HEK293 (cell line): ENCODE measurements at regions not wholly inside any gene's neighbourhood (a gene's known extent, or its start where the extent isn't known, plus 50 kb on each side); places are given as distances from the start of the nearest gene placed in this dataset.

Experiments used
- CTCF ChIA-PET: fragments of 350-600 bp; formaldehyde crosslinking; extraction: SDS; loops from one replicate; lab custom pipeline; 2021; ENCODE audit warnings: antibody characterized with exemption; lab: Yijun Ruan, JAX
- POLR2A ChIA-PET: fragments of 300-600 bp; formaldehyde crosslinking; extraction: SDS; loops from one replicate; lab custom pipeline; 2020; ENCODE audit warnings: antibody characterized with exemption, inconsistent platforms; lab: Yijun Ruan, JAX
- H3K27ac ChIP-seq: fragments of 200-500 bp; sonication (Bioruptor generic); 2 replicates; pipeline ENCODE4 v1.5.1; 2014; ENCODE audit warnings: low read depth, low read length, control low read depth, inconsistent platforms; ENCODE audit errors: extremely low read depth
- H3K36me3 ChIP-seq, 2 experiments: fragments of 200-500 bp in 1 of 2; sonication (Bioruptor generic) in 1 of 2; 1 replicate in 1 of 2; 2 replicates in 1 of 2; pipeline ENCODE4 v1.5.1; 2014 to 2017; ENCODE audit warnings: inconsistent platforms in 2 of 2, low read length in 2 of 2; ENCODE audit not compliant: control insufficient read depth in 2 of 2, insufficient read depth in 1 of 2
- H3K4me1 ChIP-seq: fragments of 200-500 bp; sonication (Bioruptor generic); 2 replicates; pipeline ENCODE4 v1.5.1; 2014; ENCODE audit warnings: mild to moderate bottlenecking, low read length, inconsistent platforms; ENCODE audit not compliant: control insufficient read depth, insufficient read depth
- H3K4me3 ChIP-seq: 2 replicates; pipeline ENCODE4 v1.5.1; 2011; ENCODE audit warnings: low read depth, mild to moderate bottlenecking, control low read depth, low read length, moderate library complexity
- H3K9me3 ChIP-seq: fragments of 200-500 bp; sonication (Bioruptor generic); 2 replicates; pipeline ENCODE4 v1.5.1; 2014; ENCODE audit warnings: low read depth, low read length, inconsistent platforms; ENCODE audit not compliant: control insufficient read depth, insufficient read depth
- FEZF1 ChIP-seq: fragments of 450-650 bp; formaldehyde crosslinking; IDR thresholded peaks from 2 replicates; pipeline ENCODE4 v1.5.1; 2016; ENCODE audit warnings: missing biosample characterization, missing genetic modification characterization
- HOXD13 ChIP-seq: sonication (generic); formaldehyde crosslinking; IDR thresholded peaks from 2 replicates; pipeline ENCODE4 v1.8.0; 2022; ENCODE audit warnings: missing genetic modification reagents, borderline replicate concordance
- OSR2 ChIP-seq: fragments of 450-650 bp; formaldehyde crosslinking; IDR thresholded peaks from 2 replicates; pipeline ENCODE4 v1.5.1; 2016; ENCODE audit warnings: missing biosample characterization, missing genetic modification characterization
- REPIN1 ChIP-seq: fragments of 450-650 bp; formaldehyde crosslinking; IDR thresholded peaks from 2 replicates; pipeline ENCODE4 v1.5.1; 2017; ENCODE audit warnings: missing biosample characterization, missing genetic modification characterization, low read depth
- SP7 ChIP-seq: fragments of 450-650 bp; formaldehyde crosslinking; IDR thresholded peaks from 2 replicates; pipeline ENCODE4 v1.5.1; 2016; ENCODE audit warnings: missing biosample characterization, missing genetic modification characterization
- ZBTB20 ChIP-seq: fragments of 450-650 bp; formaldehyde crosslinking; IDR thresholded peaks from 2 replicates; pipeline ENCODE4 v1.5.1; 2016; ENCODE audit warnings: missing biosample characterization, missing genetic modification characterization
- ZEB2 ChIP-seq: fragments of 450-650 bp; formaldehyde crosslinking; IDR thresholded peaks from 2 replicates; pipeline ENCODE4 v1.5.1; 2016; ENCODE audit warnings: missing biosample characterization, missing genetic modification characterization
- ZFP41 ChIP-seq: fragments of 450-650 bp; formaldehyde crosslinking; IDR thresholded peaks from 2 replicates; pipeline ENCODE4 v1.5.1; 2016; ENCODE audit warnings: missing biosample characterization, missing genetic modification characterization, borderline replicate concordance
- ZNF112 ChIP-seq: fragments of 450-650 bp; formaldehyde crosslinking; IDR thresholded peaks from 2 replicates; pipeline ENCODE4 v1.5.0; 2017; ENCODE audit warnings: missing biosample characterization, missing genetic modification characterization
- ZNF169 ChIP-seq: fragments of 450-650 bp; formaldehyde crosslinking; IDR thresholded peaks from 2 replicates; pipeline ENCODE4 v1.5.1; 2016; ENCODE audit warnings: missing biosample characterization, missing genetic modification characterization
- ZNF174 ChIP-seq: fragments of 450-650 bp; formaldehyde crosslinking; IDR thresholded peaks from 2 replicates; pipeline ENCODE4 v1.5.0; 2017; ENCODE audit warnings: missing biosample characterization, mild to moderate bottlenecking, missing genetic modification characterization
- ZNF248 ChIP-seq: fragments of 450-650 bp; formaldehyde crosslinking; IDR thresholded peaks from 2 replicates; pipeline ENCODE4 v1.5.1; 2017; ENCODE audit warnings: missing biosample characterization, missing genetic modification characterization
- ZNF302 ChIP-seq: fragments of 450-650 bp; formaldehyde crosslinking; IDR thresholded peaks from 2 replicates; pipeline ENCODE4 v1.5.1; 2016; ENCODE audit warnings: missing biosample characterization, missing genetic modification characterization, low read depth
- ZNF341 ChIP-seq: fragments of 450-650 bp; formaldehyde crosslinking; IDR thresholded peaks from 2 replicates; pipeline ENCODE4; 2016; ENCODE audit warnings: low read depth, missing biosample characterization, missing genetic modification characterization
- ZNF366 ChIP-seq: fragments of 450-650 bp; formaldehyde crosslinking; conservative IDR thresholded peaks from 2 replicates; pipeline ENCODE4 v1.5.1; 2016; ENCODE audit warnings: missing biosample characterization, missing genetic modification characterization
- ZNF394 ChIP-seq: fragments of 450-650 bp; formaldehyde crosslinking; IDR thresholded peaks from 2 replicates; pipeline ENCODE4 v1.5.1; 2016; ENCODE audit warnings: missing biosample characterization, missing genetic modification characterization, mild to moderate bottlenecking, moderate library complexity, borderline replicate concordance
- ZNF423 ChIP-seq: fragments of 450-650 bp; formaldehyde crosslinking; IDR thresholded peaks from 2 replicates; pipeline ENCODE4 v1.5.1; 2016; ENCODE audit warnings: missing biosample characterization, missing genetic modification characterization
- ZNF510 ChIP-seq: fragments of 450-650 bp; formaldehyde crosslinking; IDR thresholded peaks from 2 replicates; pipeline ENCODE4 v1.5.1; 2018; ENCODE audit warnings: mild to moderate bottlenecking, missing genetic modification characterization, missing biosample characterization; ENCODE audit not compliant: insufficient replicate concordance
- ZNF548 ChIP-seq: fragments of 450-650 bp; formaldehyde crosslinking; IDR thresholded peaks from 2 replicates; pipeline ENCODE4 v1.5.1; 2016; ENCODE audit warnings: missing biosample characterization, missing genetic modification characterization
- ZNF561 ChIP-seq: fragments of 450-650 bp; IDR thresholded peaks from 2 replicates; pipeline ENCODE4 v1.5.1; 2018; ENCODE audit warnings: missing biosample characterization, missing genetic modification characterization, borderline replicate concordance
- ZNF600 ChIP-seq: fragments of 450-650 bp; formaldehyde crosslinking; IDR thresholded peaks from 2 replicates; pipeline ENCODE4 v1.5.1; 2016; ENCODE audit warnings: missing biosample characterization, missing genetic modification characterization
- ZNF624 ChIP-seq: fragments of 450-650 bp; formaldehyde crosslinking; IDR thresholded peaks from 2 replicates; pipeline ENCODE4 v1.5.1; 2017; ENCODE audit warnings: missing biosample characterization, missing genetic modification characterization
- ZNF707 ChIP-seq: fragments of 450-650 bp; formaldehyde crosslinking; IDR thresholded peaks from 2 replicates; pipeline ENCODE4 v1.5.1; 2016; ENCODE audit warnings: missing biosample characterization, missing genetic modification characterization
- ZNF776 ChIP-seq: fragments of 450-650 bp; formaldehyde crosslinking; IDR thresholded peaks from 2 replicates; pipeline ENCODE4 v1.5.0; 2017; ENCODE audit warnings: missing biosample characterization, missing genetic modification characterization, borderline replicate concordance
- ZNF777 ChIP-seq: fragments of 450-650 bp; formaldehyde crosslinking; IDR thresholded peaks from 2 replicates; pipeline ENCODE4 v1.5.1; 2017; ENCODE audit warnings: missing biosample characterization, missing genetic modification characterization, borderline replicate concordance
- ZSCAN30 ChIP-seq: fragments of 450-650 bp; IDR thresholded peaks from 2 replicates; pipeline ENCODE4 v1.5.1; 2018; ENCODE audit warnings: missing biosample characterization, mild to moderate bottlenecking, missing genetic modification characterization, moderate library complexity
- ZXDB ChIP-seq: fragments of 450-650 bp; formaldehyde crosslinking; IDR thresholded peaks from 2 replicates; pipeline ENCODE4 v1.5.1; 2016; ENCODE audit warnings: missing biosample characterization, missing genetic modification characterization
- TF ChIP-seq, protein P1 (sequence below): fragments of 450-650 bp; formaldehyde crosslinking; IDR thresholded peaks from 2 replicates; pipeline ENCODE4 v1.5.1; 2016; ENCODE audit warnings: missing biosample characterization, missing genetic modification characterization
- TF ChIP-seq, protein P2 (sequence below): fragments of 450-650 bp; formaldehyde crosslinking; IDR thresholded peaks from 2 replicates; pipeline ENCODE4 v1.5.1; 2016; ENCODE audit warnings: missing biosample characterization, missing genetic modification characterization, borderline replicate concordance
- TF ChIP-seq, protein P3 (sequence below): fragments of 450-650 bp; formaldehyde crosslinking; IDR thresholded peaks from 2 replicates; pipeline ENCODE4 v1.5.1; 2016; ENCODE audit warnings: missing biosample characterization, missing genetic modification characterization

DNA sequence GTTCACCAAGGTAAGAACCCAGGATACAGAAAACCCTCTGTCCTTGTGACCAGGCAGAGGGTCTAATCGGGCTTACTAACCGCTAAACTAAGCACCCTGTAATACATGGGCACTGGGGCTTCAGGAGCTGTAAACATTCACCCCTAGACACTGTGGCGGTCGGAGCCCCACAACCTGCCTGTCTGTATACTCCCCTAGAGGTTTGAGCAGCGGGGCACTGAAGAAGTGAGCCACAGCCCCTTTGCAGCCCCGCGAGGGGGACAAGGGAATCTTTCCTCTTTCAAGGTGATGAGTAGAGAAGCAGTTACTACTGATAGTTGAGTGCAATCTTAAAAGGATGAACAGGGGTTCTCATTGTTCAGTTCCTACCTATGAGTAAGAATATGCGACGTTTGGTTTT, 397.2 kb downstream of the AEBP2 start:
- ChIA-PET CTCF (no interaction called here), POLR2A (no interaction called here)
- TF ChIP-seq OSR2 (tag by site-specific recombination): no peak
- TF ChIP-seq, protein P1, sequence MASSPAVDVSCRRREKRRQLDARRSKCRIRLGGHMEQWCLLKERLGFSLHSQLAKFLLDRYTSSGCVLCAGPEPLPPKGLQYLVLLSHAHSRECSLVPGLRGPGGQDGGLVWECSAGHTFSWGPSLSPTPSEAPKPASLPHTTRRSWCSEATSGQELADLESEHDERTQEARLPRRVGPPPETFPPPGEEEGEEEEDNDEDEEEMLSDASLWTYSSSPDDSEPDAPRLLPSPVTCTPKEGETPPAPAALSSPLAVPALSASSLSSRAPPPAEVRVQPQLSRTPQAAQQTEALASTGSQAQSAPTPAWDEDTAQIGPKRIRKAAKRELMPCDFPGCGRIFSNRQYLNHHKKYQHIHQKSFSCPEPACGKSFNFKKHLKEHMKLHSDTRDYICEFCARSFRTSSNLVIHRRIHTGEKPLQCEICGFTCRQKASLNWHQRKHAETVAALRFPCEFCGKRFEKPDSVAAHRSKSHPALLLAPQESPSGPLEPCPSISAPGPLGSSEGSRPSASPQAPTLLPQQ (tag by site-specific recombination): no peak
- TF ChIP-seq, protein P2, sequence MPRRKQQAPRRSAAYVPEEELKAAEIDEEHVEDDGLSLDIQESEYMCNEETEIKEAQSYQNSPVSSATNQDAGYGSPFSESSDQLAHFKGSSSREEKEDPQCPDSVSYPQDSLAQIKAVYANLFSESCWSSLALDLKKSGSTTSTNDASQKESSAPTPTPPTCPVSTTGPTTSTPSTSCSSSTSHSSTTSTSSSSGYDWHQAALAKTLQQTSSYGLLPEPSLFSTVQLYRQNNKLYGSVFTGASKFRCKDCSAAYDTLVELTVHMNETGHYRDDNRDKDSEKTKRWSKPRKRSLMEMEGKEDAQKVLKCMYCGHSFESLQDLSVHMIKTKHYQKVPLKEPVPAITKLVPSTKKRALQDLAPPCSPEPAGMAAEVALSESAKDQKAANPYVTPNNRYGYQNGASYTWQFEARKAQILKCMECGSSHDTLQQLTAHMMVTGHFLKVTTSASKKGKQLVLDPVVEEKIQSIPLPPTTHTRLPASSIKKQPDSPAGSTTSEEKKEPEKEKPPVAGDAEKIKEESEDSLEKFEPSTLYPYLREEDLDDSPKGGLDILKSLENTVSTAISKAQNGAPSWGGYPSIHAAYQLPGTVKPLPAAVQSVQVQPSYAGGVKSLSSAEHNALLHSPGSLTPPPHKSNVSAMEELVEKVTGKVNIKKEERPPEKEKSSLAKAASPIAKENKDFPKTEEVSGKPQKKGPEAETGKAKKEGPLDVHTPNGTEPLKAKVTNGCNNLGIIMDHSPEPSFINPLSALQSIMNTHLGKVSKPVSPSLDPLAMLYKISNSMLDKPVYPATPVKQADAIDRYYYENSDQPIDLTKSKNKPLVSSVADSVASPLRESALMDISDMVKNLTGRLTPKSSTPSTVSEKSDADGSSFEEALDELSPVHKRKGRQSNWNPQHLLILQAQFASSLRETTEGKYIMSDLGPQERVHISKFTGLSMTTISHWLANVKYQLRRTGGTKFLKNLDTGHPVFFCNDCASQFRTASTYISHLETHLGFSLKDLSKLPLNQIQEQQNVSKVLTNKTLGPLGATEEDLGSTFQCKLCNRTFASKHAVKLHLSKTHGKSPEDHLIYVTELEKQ (tag by site-specific recombination): no peak
- TF ChIP-seq ZFP41 (tag by site-specific recombination): no peak
- no peak for TF ChIP-seq ZNF366
- TF ChIP-seq SP7 (tag by site-specific recombination): no peak
- TF ChIP-seq ZNF548 (tag by site-specific recombination): no peak
- no peak for TF ChIP-seq ZNF341 (tag by site-specific recombination)
- no peak for TF ChIP-seq HOXD13
- no peak for TF ChIP-seq ZBTB20 (tag by site-specific recombination)
- no peak for TF ChIP-seq ZNF510 (tag by site-specific recombination)
- H3K27ac ChIP-seq: no peak overlapping the region
- no peaks in the 10 kb centered on the region for H3K9me3 ChIP-seq
- H3K4me1 ChIP-seq: no peaks in the 10 kb centered on the region
- H3K4me3 ChIP-seq: no peak overlapping the region
- H3K36me3 ChIP-seq: no peaks in the 10 kb centered on the region

DNA sequence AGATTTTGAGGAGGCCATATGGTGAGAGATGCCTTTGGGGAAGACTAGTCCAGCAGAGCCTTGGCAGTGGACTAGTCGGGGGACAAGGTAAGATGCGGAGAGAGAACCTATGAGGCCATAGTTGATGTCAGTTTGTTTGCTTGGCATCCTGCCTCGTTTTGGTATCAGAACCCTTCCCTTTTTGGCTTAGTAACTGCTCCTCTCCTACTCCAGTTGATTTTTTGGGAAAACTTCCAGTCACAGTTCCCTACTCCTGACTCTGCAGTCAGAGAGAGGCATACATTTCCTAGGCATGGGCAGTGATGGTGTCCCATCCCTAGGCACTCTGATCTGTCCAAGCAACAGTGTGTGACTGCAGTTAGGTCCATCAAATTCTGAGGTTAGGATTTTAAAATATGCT, 398.3 kb downstream of the AEBP2 start:
- no peak overlapping the region for H3K27ac ChIP-seq
- TF ChIP-seq, protein P3, sequence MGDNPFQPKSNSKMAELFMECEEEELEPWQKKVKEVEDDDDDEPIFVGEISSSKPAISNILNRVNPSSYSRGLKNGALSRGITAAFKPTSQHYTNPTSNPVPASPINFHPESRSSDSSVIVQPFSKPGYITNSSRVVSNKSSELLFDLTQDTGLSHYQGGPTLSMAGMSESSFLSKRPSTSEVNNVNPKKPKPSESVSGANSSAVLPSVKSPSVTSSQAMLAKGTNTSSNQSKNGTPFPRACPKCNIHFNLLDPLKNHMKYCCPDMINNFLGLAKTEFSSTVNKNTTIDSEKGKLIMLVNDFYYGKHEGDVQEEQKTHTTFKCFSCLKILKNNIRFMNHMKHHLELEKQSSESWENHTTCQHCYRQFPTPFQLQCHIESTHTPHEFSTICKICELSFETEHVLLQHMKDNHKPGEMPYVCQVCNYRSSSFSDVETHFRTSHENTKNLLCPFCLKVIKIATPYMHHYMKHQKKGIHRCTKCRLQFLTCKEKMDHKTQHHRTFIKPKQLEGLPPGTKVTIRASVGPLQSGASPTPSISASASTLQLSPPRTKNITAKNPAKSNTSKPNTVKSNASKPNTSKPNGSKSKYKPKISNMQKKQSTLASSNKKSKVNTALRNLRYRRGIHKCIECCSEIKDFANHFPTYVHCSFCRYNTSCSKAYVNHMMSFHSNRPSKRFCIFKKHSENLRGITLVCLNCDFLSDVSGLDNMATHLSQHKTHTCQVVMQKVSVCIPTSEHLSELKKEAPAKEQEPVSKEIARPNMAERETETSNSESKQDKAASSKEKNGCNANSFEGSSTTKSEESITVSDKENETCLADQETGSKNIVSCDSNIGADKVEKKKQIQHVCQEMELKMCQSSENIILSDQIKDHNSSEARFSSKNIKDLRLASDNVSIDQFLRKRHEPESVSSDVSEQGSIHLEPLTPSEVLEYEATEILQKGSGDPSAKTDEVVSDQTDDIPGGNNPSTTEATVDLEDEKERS (tag by site-specific recombination): no peak
- TF ChIP-seq ZSCAN30 (tag by site-specific recombination) (no peak), ZEB2 (no peak), ZNF248 (tag by site-specific recombination) (no peak), ZNF302 (tag by site-specific recombination) (no peak), ZNF394 (tag by site-specific recombination) (no peak), ZNF169 (no peak), ZNF624 (tag by site-specific recombination) (no peak), ZXDB (no peak), ZNF776 (tag by site-specific recombination) (no peak), ZNF777 (tag by site-specific recombination) (no peak), ZNF600 (tag by site-specific recombination) (no peak), ZNF423 (no peak), ZNF112 (tag by site-specific recombination) (no peak), FEZF1 (tag by site-specific recombination) (no peak), ZNF707 (tag by site-specific recombination) (no peak), ZNF561 (tag by site-specific recombination) (no peak), REPIN1 (tag by site-specific recombination) (no peak), ZNF174 (tag by site-specific recombination) (no peak)
- CTCF ChIA-PET: no interaction called here
- H3K9me3 ChIP-seq: no peaks in the 10 kb centered on the region
- H3K4me1 ChIP-seq: no peaks in the 10 kb centered on the region
- POLR2A ChIA-PET: no interaction called here
- no peaks in the 10 kb centered on the region for H3K36me3 ChIP-seq
- H3K4me3 ChIP-seq: no peak overlapping the region
